ENCODE measurements at regions not wholly inside any gene's neighbourhood (a gene's known extent, or its start where the extent isn't known, plus 50 kb on each side); places are given as distances from the start of the nearest gene placed in this dataset.

DNA sequence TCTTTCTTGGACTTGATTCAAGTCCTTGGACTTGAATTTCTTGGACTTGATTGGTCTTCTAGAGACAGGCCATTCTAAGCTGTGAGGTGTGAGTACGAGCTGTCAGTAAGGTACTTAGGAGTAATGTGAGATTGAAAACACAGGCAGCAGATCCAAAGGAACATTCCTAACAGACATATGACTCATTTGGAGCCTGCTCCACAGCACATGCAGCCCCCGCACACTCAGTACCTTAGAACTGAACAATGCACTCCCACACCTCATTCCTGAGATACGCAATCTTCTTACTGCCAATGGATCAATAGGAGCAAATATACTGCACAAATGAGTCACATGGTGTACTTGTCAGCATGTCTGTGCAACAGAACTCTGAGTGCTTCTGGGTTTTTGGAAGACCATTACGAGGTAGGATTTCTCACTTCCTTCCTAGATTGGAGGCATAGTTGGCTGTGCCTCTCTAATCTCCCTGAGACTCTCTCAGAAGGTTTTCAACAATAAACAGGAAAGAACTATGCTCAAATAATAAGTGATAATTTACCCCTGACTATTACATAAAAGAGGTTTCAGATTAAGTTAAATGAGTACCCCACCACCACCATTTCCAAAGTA, 243.1 kb downstream of the KCNA4 start (continued):
- TF ChIP-seq, protein P1, sequence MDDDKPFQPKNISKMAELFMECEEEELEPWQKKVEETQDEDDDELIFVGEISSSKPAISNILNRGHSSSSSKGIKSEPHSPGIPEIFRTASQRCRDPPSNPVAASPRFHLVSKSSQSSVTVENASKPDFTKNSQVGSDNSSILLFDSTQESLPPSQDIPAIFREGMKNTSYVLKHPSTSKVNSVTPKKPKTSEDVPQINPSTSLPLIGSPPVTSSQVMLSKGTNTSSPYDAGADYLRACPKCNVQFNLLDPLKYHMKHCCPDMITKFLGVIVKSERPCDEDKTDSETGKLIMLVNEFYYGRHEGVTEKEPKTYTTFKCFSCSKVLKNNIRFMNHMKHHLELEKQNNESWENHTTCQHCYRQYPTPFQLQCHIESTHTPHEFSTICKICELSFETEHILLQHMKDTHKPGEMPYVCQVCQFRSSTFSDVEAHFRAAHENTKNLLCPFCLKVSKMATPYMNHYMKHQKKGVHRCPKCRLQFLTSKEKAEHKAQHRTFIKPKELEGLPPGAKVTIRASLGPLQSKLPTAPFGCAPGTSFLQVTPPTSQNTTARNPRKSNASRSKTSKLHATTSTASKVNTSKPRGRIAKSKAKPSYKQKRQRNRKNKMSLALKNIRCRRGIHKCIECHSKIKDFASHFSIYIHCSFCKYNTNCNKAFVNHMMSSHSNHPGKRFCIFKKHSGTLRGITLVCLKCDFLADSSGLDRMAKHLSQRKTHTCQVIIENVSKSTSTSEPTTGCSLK (tag by site-specific recombination; IDR thresholded peaks at IDR 0.05): no peak
- TF ChIP-seq HOXD13 (CRISPR knock-in tag; IDR thresholded peaks at IDR 0.05; ENCODE audit: borderline replicate concordance): no peak

DNA sequence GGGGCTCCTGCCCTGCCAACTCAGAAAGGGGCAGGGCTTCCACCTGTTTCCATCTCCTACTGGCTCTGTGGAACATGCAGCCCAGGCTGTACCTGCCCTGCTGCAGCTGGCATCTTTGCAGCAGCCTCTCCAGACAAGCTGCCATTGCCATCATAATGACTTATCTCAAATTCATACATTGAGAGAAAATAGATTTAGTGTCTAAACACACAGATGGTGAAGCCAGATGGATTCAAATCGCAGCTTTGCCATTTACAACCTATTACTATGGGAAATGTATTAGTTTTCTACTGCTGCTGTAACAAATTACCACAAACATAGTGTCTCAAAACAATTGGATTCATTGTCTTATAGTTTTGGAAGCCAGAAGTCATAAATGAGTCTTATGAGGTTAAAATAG, 260.0 kb downstream of the KCNA4 start:
- ChIA-PET CTCF (no interaction called here), POLR2A (no interaction called here)
- H3K36me3 ChIP-seq (ENCODE audit: control insufficient read depth in 2 of 2, insufficient read depth in 1 of 2, low read length in 2 of 2): no peaks in the 10 kb centered on the region
- TF ChIP-seq GLI2 (tag by site-specific recombination; IDR thresholded peaks at IDR 0.05; ENCODE audit: borderline replicate concordance, low read depth): no peak
- no peak for TF ChIP-seq ZNF747 (tag by site-specific recombination; IDR thresholded peaks at IDR 0.05)
- TF ChIP-seq, protein P2, sequence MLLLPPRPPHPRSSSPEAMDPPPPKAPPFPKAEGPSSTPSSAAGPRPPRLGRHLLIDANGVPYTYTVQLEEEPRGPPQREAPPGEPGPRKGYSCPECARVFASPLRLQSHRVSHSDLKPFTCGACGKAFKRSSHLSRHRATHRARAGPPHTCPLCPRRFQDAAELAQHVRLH (tag by site-specific recombination; IDR thresholded peaks at IDR 0.05): no peak
- no peak for TF ChIP-seq OSR2 (tag by site-specific recombination; IDR thresholded peaks at IDR 0.05)
- TF ChIP-seq ZNF184 (tag by site-specific recombination; IDR thresholded peaks at IDR 0.05): no peak
- TF ChIP-seq, protein P3, sequence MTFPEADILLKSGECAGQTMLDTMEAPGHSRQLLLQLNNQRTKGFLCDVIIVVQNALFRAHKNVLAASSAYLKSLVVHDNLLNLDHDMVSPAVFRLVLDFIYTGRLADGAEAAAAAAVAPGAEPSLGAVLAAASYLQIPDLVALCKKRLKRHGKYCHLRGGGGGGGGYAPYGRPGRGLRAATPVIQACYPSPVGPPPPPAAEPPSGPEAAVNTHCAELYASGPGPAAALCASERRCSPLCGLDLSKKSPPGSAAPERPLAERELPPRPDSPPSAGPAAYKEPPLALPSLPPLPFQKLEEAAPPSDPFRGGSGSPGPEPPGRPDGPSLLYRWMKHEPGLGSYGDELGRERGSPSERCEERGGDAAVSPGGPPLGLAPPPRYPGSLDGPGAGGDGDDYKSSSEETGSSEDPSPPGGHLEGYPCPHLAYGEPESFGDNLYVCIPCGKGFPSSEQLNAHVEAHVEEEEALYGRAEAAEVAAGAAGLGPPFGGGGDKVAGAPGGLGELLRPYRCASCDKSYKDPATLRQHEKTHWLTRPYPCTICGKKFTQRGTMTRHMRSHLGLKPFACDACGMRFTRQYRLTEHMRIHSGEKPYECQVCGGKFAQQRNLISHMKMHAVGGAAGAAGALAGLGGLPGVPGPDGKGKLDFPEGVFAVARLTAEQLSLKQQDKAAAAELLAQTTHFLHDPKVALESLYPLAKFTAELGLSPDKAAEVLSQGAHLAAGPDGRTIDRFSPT (tag by site-specific recombination; IDR thresholded peaks at IDR 0.05): no peak
- no peak for TF ChIP-seq REPIN1 (tag by site-specific recombination; IDR thresholded peaks at IDR 0.05; ENCODE audit: low read depth)
- H3K27ac ChIP-seq (ENCODE audit: extremely low read depth, low read depth, low read length): no peak overlapping the region
- no peaks in the 10 kb centered on the region for H3K4me1 ChIP-seq (ENCODE audit: control insufficient read depth, insufficient read depth, low read length)
- no peak overlapping the region for H3K4me3 ChIP-seq (ENCODE audit: low read depth, low read length)
- no peaks in the 10 kb centered on the region for H3K9me3 ChIP-seq (ENCODE audit: control insufficient read depth, insufficient read depth, low read depth, low read length)

DNA sequence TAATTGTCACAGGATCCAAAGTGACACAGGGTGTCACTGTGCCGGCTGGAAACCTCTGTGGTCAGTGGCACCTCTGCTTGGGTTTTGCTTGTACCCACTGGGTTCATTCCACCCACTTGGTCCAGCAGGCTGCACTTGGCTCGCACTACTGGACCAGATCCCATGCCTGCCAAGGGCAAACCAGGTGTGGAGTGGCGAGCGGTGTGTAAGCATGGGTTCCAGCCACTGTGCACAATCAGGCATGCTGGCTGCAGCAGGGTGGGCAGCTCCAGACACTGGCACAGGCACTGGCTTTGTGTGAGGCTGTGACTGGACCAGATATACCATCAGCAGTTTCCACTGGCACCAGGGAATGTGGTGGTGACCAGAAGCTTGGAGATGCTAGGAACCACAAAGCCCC, 261.4 kb downstream of the KCNA4 start:
- ChIA-PET CTCF (no interaction called here), POLR2A (no interaction called here)
- Histone ChIP-seq H3K27ac (ENCODE audit: extremely low read depth, low read depth, low read length) (no peak overlapping the region), H3K4me1 (ENCODE audit: control insufficient read depth, insufficient read depth, low read length) (no peaks in the 10 kb centered on the region), H3K9me3 (ENCODE audit: control insufficient read depth, insufficient read depth, low read depth, low read length) (no peaks in the 10 kb centered on the region), H3K36me3 (ENCODE audit: control insufficient read depth in 2 of 2, insufficient read depth in 1 of 2, low read length in 2 of 2) (no peaks in the 10 kb centered on the region), H3K4me3 (ENCODE audit: low read depth, low read length) (no peak overlapping the region)
- TF ChIP-seq BCL11B (tag by site-specific recombination; IDR thresholded peaks at IDR 0.05; ENCODE audit: low read depth) (no peak), ZNF274 (IDR thresholded peaks at IDR 0.05; ENCODE audit: low read length) (no peak), ZNF274 (tag by site-specific recombination; IDR thresholded peaks at IDR 0.05; ENCODE audit: borderline replicate concordance) (no peak), PRDM1 (tag by site-specific recombination; IDR thresholded peaks at IDR 0.05) (no peak), ZNF121 (tag by site-specific recombination; IDR thresholded peaks at IDR 0.05) (no peak), ZNF48 (tag by site-specific recombination; IDR thresholded peaks at IDR 0.05) (no peak), ZNF19 (tag by site-specific recombination; IDR thresholded peaks at IDR 0.05; ENCODE audit: low read depth) (no peak), ZNF23 (tag by site-specific recombination; IDR thresholded peaks at IDR 0.05; ENCODE audit: borderline replicate concordance) (no peak)
- TF ChIP-seq, protein P4, sequence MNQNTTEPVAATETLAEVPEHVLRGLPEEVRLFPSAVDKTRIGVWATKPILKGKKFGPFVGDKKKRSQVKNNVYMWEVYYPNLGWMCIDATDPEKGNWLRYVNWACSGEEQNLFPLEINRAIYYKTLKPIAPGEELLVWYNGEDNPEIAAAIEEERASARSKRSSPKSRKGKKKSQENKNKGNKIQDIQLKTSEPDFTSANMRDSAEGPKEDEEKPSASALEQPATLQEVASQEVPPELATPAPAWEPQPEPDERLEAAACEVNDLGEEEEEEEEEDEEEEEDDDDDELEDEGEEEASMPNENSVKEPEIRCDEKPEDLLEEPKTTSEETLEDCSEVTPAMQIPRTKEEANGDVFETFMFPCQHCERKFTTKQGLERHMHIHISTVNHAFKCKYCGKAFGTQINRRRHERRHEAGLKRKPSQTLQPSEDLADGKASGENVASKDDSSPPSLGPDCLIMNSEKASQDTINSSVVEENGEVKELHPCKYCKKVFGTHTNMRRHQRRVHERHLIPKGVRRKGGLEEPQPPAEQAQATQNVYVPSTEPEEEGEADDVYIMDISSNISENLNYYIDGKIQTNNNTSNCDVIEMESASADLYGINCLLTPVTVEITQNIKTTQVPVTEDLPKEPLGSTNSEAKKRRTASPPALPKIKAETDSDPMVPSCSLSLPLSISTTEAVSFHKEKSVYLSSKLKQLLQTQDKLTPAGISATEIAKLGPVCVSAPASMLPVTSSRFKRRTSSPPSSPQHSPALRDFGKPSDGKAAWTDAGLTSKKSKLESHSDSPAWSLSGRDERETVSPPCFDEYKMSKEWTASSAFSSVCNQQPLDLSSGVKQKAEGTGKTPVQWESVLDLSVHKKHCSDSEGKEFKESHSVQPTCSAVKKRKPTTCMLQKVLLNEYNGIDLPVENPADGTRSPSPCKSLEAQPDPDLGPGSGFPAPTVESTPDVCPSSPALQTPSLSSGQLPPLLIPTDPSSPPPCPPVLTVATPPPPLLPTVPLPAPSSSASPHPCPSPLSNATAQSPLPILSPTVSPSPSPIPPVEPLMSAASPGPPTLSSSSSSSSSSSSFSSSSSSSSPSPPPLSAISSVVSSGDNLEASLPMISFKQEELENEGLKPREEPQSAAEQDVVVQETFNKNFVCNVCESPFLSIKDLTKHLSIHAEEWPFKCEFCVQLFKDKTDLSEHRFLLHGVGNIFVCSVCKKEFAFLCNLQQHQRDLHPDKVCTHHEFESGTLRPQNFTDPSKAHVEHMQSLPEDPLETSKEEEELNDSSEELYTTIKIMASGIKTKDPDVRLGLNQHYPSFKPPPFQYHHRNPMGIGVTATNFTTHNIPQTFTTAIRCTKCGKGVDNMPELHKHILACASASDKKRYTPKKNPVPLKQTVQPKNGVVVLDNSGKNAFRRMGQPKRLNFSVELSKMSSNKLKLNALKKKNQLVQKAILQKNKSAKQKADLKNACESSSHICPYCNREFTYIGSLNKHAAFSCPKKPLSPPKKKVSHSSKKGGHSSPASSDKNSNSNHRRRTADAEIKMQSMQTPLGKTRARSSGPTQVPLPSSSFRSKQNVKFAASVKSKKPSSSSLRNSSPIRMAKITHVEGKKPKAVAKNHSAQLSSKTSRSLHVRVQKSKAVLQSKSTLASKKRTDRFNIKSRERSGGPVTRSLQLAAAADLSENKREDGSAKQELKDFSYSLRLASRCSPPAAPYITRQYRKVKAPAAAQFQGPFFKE (tag by site-specific recombination; IDR thresholded peaks at IDR 0.05; ENCODE audit: borderline replicate concordance): no peak
- TF ChIP-seq, protein P5, sequence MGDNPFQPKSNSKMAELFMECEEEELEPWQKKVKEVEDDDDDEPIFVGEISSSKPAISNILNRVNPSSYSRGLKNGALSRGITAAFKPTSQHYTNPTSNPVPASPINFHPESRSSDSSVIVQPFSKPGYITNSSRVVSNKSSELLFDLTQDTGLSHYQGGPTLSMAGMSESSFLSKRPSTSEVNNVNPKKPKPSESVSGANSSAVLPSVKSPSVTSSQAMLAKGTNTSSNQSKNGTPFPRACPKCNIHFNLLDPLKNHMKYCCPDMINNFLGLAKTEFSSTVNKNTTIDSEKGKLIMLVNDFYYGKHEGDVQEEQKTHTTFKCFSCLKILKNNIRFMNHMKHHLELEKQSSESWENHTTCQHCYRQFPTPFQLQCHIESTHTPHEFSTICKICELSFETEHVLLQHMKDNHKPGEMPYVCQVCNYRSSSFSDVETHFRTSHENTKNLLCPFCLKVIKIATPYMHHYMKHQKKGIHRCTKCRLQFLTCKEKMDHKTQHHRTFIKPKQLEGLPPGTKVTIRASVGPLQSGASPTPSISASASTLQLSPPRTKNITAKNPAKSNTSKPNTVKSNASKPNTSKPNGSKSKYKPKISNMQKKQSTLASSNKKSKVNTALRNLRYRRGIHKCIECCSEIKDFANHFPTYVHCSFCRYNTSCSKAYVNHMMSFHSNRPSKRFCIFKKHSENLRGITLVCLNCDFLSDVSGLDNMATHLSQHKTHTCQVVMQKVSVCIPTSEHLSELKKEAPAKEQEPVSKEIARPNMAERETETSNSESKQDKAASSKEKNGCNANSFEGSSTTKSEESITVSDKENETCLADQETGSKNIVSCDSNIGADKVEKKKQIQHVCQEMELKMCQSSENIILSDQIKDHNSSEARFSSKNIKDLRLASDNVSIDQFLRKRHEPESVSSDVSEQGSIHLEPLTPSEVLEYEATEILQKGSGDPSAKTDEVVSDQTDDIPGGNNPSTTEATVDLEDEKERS (tag by site-specific recombination; IDR thresholded peaks at IDR 0.05): no peak
